Activated CD4-positive, CD25-positive, alpha-beta regulatory T cell treated with anti-CD3 and anti-CD28 coated beads, Interleukin-2, amount 50 U/mL, for 16 hours (primary cell): ENCODE measurements at regions not wholly inside any gene's neighbourhood (a gene's known extent, or its start where the extent isn't known, plus 50 kb on each side); places are given as distances from the start of the nearest gene placed in this dataset.

ENCODE experiments used
- DNase-seq: peaks from one replicate; pipeline ENCODE4 v3.0.0-alpha.2; 2020; ENCODE audit warnings: low read depth, low spot score

GRCh38 chr20:60212695-60213094 lies 254.5 kb downstream of the CDH26 start:
- no peak for DNase-seq

GRCh38 chr20:60213126-60213893 lies 255.1 kb downstream of the CDH26 start:
- DNase-seq, result no peak

GRCh38 chr20:60214901-60215815 lies 256.9 kb downstream of the CDH26 start:
- no peak for DNase-seq

- no peak for DNase-seq
These were observed 257.9 kb downstream of the CDH26 start for GRCh38 chr20:60215816-60216730.

- no peak for DNase-seq
These were observed 261.0 kb downstream of the CDH26 start for GRCh38 chr20:60219231-60219630.

GRCh38 chr20:60219984-60220562 lies 261.9 kb downstream of the CDH26 start:
- DNase-seq, result no peak

- no peak for DNase-seq
These were observed 262.5 kb downstream of the CDH26 start for GRCh38 chr20:60220706-60221105.

- DNase-seq, result no peak
These were observed 263.4 kb downstream of the CDH26 start for GRCh38 chr20:60221593-60221992.

- DNase-seq, result no peak
These were observed 264.3 kb downstream of the CDH26 start for GRCh38 chr20:60222497-60222896.

GRCh38 chr20:60223174-60223573 lies 265.0 kb downstream of the CDH26 start:
- DNase-seq, result no peak

- DNase-seq, result no peak
These were observed 266.7 kb downstream of the CDH26 start for GRCh38 chr20:60224914-60225313.

- DNase-seq, result no peak
These were observed 270.0 kb downstream of the CDH26 start for GRCh38 chr20:60228255-60228654.

- no peak for DNase-seq
These were observed 274.2 kb downstream of the CDH26 start for GRCh38 chr20:60232380-60232779.

GRCh38 chr20:60233018-60233630 lies 274.9 kb downstream of the CDH26 start:
- DNase-seq, result no peak

GRCh38 chr20:60236613-60237012 lies 278.4 kb downstream of the CDH26 start:
- DNase-seq, result no peak

GRCh38 chr20:60237981-60238380 lies 279.8 kb downstream of the CDH26 start:
- no peak for DNase-seq

GRCh38 chr20:60238992-60239660 lies 280.9 kb downstream of the CDH26 start:
- no peak for DNase-seq

GRCh38 chr20:60239956-60240355 lies 281.7 kb downstream of the CDH26 start:
- no peak for DNase-seq

- DNase-seq, result no peak
These were observed 282.2 kb downstream of the CDH26 start for GRCh38 chr20:60240415-60240814.

- DNase-seq, result no peak
These were observed 282.8 kb downstream of the CDH26 start for GRCh38 chr20:60240986-60241385.
